ENCODE measurements at regions not wholly inside any gene's neighbourhood (a gene's known extent, or its start where the extent isn't known, plus 50 kb on each side); places are given as distances from the start of the nearest gene placed in this dataset.

DNA sequence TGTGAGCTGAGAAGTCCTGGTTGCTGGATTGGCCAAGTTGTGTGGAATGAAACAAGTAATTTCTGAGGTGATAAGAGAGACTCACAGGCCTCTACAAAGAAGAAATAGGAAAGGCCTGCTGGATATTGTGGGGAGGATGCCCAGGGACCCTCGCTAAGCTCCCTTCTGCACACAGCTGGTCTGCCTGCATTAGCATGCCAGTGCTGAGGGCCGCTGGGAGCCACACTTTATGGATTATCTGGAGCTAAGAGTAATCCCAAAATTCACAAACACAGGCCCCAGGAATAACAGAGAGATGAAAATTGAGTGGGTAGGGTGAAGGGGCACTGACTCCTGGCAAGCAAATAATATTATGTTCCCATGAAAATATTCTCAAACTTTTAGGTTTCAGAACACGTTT is 114.9 kb upstream of the SIX3 start:
- Histone ChIP-seq H3K23me2 (ENCODE audit: low read depth, low read length) (no peaks in the 10 kb centered on the region), H2AK5ac (ENCODE audit: low read depth, low read length) (no peak overlapping the region), H3K79me1 (ENCODE audit: low read depth, low read length) (no peaks in the 10 kb centered on the region), H3K27me3 (replicated peaks in 1 of 4; ENCODE audit: control insufficient read depth in 3 of 4, extremely low read depth in 1 of 4, insufficient read depth in 3 of 4, low read length in 3 of 4) (no peaks in the 10 kb centered on the region), H2BK15ac (ENCODE audit: low read length) (no peak overlapping the region), H4K91ac (replicated peaks; ENCODE audit: insufficient read length, low read length) (no peak overlapping the region), H3K9ac (replicated peaks in 1 of 4; ENCODE audit: extremely low read depth in 1 of 4, low read depth in 3 of 4, low read length in 3 of 4) (no peak overlapping the region), H3K36me3 (ENCODE audit: control insufficient read depth in 2 of 4, insufficient read depth in 4 of 4, low read length in 3 of 4) (no peaks in the 10 kb centered on the region), H3K14ac (ENCODE audit: insufficient read length) (no peak overlapping the region), H2BK5ac (ENCODE audit: low read depth, low read length) (no peak overlapping the region), H3K9me3 (ENCODE audit: insufficient read depth in 2 of 2, low read depth in 1 of 2, low read length in 1 of 2) (no peaks in the 10 kb centered on the region), H3K18ac (ENCODE audit: extremely low read depth, low read length) (no peak overlapping the region), H3K4ac (replicated peaks; ENCODE audit: insufficient read length, low read depth, low read length) (no peak overlapping the region), H3K27ac (ENCODE audit: low read depth, low read length) (no peak overlapping the region), H2BK12ac (ENCODE audit: low read depth, low read length) (no peak overlapping the region), H3K4me1 (replicated peaks in 1 of 4; ENCODE audit: control insufficient read depth in 3 of 4, insufficient read depth in 4 of 4, low read length in 3 of 4) (no peaks in the 10 kb centered on the region; a peak in 1 of 7 replicates), H4K8ac (ENCODE audit: extremely low read depth, insufficient read depth, low read length) (no peak overlapping the region), H2AFZ (ENCODE audit: low read length) (no peak overlapping the region), H4K5ac (ENCODE audit: insufficient read length, low read depth, low read length) (no peak overlapping the region), H3K56ac (replicated peaks; ENCODE audit: insufficient read length, low read depth, low read length) (no peak overlapping the region), H3K4me2 (ENCODE audit: insufficient read depth in 1 of 2, low read depth in 2 of 2, low read length in 2 of 2) (no peak overlapping the region), H2BK20ac (ENCODE audit: low read length) (no peak overlapping the region), H3K23ac (ENCODE audit: insufficient read length) (no peak overlapping the region), H3K79me2 (ENCODE audit: control insufficient read depth in 1 of 2, insufficient read depth in 2 of 2, low read length in 2 of 2) (no peaks in the 10 kb centered on the region), H4K20me1 (replicated peaks in 1 of 2; ENCODE audit: control insufficient read depth in 1 of 2, insufficient read depth in 2 of 2, low read length in 2 of 2) (no peaks in the 10 kb centered on the region), H3K4me3 (ENCODE audit: extremely low read depth in 1 of 4, insufficient read depth in 2 of 4, low read depth in 3 of 4, low read length in 4 of 4) (no peak overlapping the region), H2BK120ac (replicated peaks; ENCODE audit: low read depth, low read length) (no peak overlapping the region)
- 78% methylated on average over 3 of the region's 3 CpGs; no CpG with 5 or more reads in 1 of the 2 experiments for WGBS, 2 experiments (ENCODE audit: extremely low coverage in 1 of 2, insufficient coverage in 1 of 2, insufficient read length in 1 of 2, insufficient replicate concordance in 2 of 2, low coverage in 1 of 2, low lambda C conversion rate in 2 of 2, missing lambda C conversion rate in 1 of 2)
- TF ChIP-seq NRF1 (IDR thresholded peaks at IDR 0.05; ENCODE audit: low read depth, low read length) (no peak), GABPA (IDR thresholded peaks at IDR 0.05; ENCODE audit: borderline replicate concordance, insufficient read depth, low read length) (no peak), CEBPB (IDR thresholded peaks at IDR 0.05; ENCODE audit: low read depth, low read length) (no peak), KDM1A (IDR thresholded peaks at IDR 0.05; ENCODE audit: borderline replicate concordance, low read length) (no peak), KDM4A (IDR thresholded peaks at IDR 0.05; ENCODE audit: low read depth, low read length, severe bottlenecking) (no peak), GTF2F1 (IDR thresholded peaks at IDR 0.05; ENCODE audit: borderline replicate concordance, low read depth, low read length) (no peak), RXRA (IDR thresholded peaks at IDR 0.05; ENCODE audit: insufficient read depth, low read depth, low read length) (no peak), SRF (IDR thresholded peaks at IDR 0.05; ENCODE audit: low read depth, low read length) (no peak), SP1 (IDR thresholded peaks at IDR 0.05; ENCODE audit: low read depth, low read length) (no peak), KDM5A (IDR thresholded peaks at IDR 0.05; ENCODE audit: low read length) (no peak)
- FAIRE-seq, result no peak
- no peak for DNase-seq (ENCODE audit: low read depth in 1 of 2, low spot score in 2 of 2)
- CTCF ChIA-PET (ENCODE audit: partially characterized antibody), result interaction anchor here (1.0 to 3.3 kb wide), 5 partner anchors 10 to 81 kb away, joined by 3 to 10 read pairs (median 5); no protein-coding TSS in a partner anchor
- POLR2A ChIA-PET (ENCODE audit: partially characterized antibody), result no interaction called here

Data from H1 (cell line).